ENCODE measurements at regions not wholly inside any gene's neighbourhood (a gene's known extent, or its start where the extent isn't known, plus 50 kb on each side); places are given as distances from the start of the nearest gene placed in this dataset.

DNA sequence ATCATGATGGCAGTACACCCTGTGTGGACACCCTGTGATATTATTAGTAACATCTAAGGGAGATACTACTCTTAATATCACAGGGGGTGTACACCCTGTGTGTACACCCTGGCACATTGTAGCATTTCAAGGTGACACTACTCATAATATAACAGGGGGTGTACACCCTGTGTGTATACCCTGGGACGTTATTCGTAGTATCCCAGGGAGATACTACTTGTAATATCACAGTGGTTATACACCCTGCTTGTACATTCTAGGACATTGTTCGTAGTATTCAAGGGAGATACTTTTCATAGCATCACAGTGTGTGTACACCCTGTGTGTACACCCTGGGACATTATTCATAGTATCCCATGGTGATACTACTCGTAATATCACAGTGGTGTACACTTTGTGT, 67.4 kb upstream of the CNIH3 start:
- TF ChIP-seq, protein P1, sequence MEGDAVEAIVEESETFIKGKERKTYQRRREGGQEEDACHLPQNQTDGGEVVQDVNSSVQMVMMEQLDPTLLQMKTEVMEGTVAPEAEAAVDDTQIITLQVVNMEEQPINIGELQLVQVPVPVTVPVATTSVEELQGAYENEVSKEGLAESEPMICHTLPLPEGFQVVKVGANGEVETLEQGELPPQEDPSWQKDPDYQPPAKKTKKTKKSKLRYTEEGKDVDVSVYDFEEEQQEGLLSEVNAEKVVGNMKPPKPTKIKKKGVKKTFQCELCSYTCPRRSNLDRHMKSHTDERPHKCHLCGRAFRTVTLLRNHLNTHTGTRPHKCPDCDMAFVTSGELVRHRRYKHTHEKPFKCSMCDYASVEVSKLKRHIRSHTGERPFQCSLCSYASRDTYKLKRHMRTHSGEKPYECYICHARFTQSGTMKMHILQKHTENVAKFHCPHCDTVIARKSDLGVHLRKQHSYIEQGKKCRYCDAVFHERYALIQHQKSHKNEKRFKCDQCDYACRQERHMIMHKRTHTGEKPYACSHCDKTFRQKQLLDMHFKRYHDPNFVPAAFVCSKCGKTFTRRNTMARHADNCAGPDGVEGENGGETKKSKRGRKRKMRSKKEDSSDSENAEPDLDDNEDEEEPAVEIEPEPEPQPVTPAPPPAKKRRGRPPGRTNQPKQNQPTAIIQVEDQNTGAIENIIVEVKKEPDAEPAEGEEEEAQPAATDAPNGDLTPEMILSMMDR (IDR thresholded peaks at IDR 0.05): no peak
- no peak for TF ChIP-seq POLR2A (IDR thresholded peaks at IDR 0.05)
